HG02610 (cell line): ENCODE measurements at regions not wholly inside any gene's neighbourhood (a gene's known extent, or its start where the extent isn't known, plus 50 kb on each side); places are given as distances from the start of the nearest gene placed in this dataset.
"Not testable (repeated sequence)": the region's sequence is repeated elsewhere in the genome, so short reads cannot be mapped to it uniquely, and the experiment has no call there.

Source experiments
- ATAC-seq: cut with Tn5 transposase; IDR thresholded peaks from one replicate; pipeline ENCODE4 v1.9.1; 2021; ENCODE audit warnings: mild to moderate bottlenecking, moderate library complexity; ENCODE audit not compliant: unreplicated experiment

- no peak for ATAC-seq
Observed at GRCh38 chr3:64818196-64818595, 130.4 kb upstream of the ADAMTS9 start.

DNA sequence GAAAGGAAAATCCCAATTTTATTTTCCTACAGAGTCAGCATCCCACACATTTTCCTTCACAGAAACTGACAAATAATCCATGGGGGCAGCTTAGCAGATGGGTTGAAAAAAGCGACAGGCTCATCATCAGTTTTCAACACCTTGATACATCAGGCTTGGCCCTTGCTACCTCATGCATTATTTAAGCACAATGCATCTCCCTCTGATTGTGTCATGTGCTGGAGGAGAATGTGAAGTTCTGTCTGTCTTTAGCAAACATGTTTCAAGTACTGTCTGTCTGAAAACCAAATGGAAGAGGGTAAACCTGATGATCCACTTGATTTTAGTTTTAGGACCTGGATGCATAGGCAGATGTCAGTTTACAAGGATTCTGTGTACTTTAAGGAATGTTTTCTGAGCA is 128.6 kb upstream of the ADAMTS9 start:
- no peak for ATAC-seq

- no peak for ATAC-seq
Observed at GRCh38 chr3:64815789-64816188, 128.0 kb upstream of the ADAMTS9 start.

GRCh38 chr3:64815195-64815631 is 127.4 kb upstream of the ADAMTS9 start:
- ATAC-seq: no peak

GRCh38 chr3:64814351-64814750 is 126.6 kb upstream of the ADAMTS9 start:
- ATAC-seq: no peak

- ATAC-seq: no peak
Observed at GRCh38 chr3:64813326-64813725, 125.5 kb upstream of the ADAMTS9 start.

GRCh38 chr3:64809086-64809485 is 121.3 kb upstream of the ADAMTS9 start:
- ATAC-seq: no peak

DNA sequence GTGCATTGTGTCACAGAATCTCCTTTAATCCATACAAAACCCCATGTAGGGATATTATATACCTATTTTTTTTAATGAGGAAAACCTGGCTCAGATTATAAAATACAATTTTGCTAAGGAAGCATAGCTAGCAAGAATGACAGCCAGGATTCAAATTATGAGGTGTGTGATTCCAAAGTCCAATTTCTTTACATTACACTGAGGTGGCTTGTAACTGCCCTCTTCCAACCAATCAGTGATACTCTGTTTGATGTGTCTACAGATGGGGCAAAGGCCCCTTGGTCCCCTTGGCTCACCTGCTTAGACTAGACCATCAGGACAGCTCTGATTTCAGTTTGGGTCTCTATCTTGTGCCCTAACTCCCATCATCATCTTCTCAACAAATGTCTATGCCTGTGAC is 120.3 kb upstream of the ADAMTS9 start:
- no peak for ATAC-seq

- no peak for ATAC-seq
Observed at GRCh38 chr3:64806668-64807605, 119.1 kb upstream of the ADAMTS9 start.

GRCh38 chr3:64805978-64806377 is 118.2 kb upstream of the ADAMTS9 start:
- ATAC-seq: no peak

GRCh38 chr3:64805248-64805647 is 117.4 kb upstream of the ADAMTS9 start:
- ATAC-seq: no peak

- no peak for ATAC-seq
Observed at GRCh38 chr3:64803469-64803868, 115.7 kb upstream of the ADAMTS9 start.

GRCh38 chr3:64802460-64802859 is 114.7 kb upstream of the ADAMTS9 start:
- ATAC-seq: no peak

DNA sequence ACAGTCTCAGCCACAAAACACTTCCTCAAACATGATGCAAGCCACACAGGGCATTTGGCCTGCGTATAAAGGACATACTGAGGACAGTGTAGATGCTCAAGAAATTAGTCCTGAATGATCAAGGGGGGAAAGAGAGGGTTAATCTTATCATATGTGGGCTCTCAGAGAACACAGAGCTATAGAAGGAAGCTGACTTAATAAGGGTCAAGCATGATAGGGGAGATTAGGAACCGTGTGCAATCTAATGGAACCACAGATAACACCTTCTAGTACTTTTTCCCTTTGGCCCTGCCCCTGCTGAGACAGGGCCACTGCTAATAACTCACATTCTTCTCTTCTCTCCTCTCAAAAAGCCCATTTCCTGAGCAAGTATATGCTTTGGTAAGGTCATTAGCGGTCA is 114.1 kb upstream of the ADAMTS9 start:
- ATAC-seq: no peak

DNA sequence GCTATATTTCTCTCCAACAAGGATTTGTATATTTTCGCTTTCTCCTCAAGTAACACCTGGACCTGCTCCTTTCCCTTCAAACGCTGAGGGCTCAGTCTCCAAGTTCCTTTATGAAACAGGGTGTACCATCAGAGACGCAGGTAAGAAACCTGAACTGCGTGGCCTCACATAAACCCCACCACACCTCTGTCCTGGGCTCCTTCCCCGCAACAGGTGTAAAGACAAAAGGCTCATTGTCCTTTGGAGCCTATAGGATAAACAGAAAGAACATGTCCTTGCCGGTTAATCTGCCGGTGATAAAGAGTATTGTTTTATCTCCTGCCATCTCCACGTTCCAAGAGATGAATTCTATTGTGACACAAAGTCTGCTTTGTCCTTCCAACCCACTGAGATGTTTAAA is 111.8 kb upstream of the ADAMTS9 start:
- no peak for ATAC-seq

DNA sequence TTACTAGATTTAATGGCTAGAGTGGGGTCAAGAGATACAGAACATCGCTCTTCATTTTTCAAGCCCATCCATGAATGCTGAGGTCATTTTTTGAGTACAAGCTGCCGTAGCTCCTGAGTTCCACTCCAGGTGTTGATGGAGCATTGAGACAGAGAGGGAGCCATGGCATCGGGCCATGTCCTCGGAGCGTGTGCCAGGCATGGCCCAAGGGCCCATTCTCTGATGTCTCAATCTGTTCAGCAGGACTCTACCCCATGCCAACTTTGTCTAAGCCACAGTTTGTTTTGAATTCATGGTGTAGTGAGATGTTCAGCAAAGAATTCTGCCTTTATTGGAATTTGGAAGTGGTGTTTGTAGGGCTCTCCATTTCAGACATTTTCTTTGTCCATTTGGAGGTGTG is 110.5 kb upstream of the ADAMTS9 start:
- ATAC-seq: no peak

- ATAC-seq: no peak
Observed at GRCh38 chr3:64796607-64797399, 109.0 kb upstream of the ADAMTS9 start.

DNA sequence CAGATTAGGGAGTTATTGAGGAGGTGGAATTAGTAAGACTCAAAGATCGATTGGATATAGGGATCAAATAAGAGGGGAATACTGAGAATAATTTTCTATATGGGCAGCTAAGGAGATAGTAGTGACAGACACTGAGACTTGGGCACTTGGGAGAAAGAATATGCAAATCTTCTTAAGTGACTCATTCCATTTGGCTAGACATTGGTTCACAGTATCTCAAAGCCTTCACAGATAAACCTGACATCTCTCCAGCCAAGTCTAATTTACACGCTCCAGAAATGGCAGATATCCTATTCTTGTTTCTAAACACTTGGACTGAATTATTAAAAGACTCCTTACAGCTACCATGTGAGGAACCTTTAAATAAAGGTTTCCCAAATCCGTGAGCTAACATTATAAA is 104.6 kb upstream of the ADAMTS9 start:
- no peak for ATAC-seq

GRCh38 chr3:64789111-64789510 is 101.3 kb upstream of the ADAMTS9 start:
- no peak for ATAC-seq

DNA sequence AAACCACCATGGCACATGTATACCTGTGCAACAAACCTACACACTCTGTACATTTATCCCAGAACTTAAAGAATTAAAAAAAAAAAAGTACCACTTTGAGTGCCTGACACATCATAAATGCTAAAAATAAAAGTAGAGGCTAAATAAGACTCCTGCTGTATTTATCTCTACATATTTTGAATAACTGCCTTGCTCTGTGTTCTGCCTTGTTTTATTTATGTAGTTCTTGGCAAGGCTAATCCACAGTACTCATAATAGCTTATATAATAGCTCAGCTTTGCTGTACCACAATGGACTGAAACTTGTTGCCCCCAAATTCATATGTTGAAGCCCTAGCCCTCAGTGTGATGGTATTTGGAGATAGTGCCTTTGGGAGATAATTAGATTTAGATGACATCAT is 95.4 kb upstream of the ADAMTS9 start:
- no peak for ATAC-seq

DNA sequence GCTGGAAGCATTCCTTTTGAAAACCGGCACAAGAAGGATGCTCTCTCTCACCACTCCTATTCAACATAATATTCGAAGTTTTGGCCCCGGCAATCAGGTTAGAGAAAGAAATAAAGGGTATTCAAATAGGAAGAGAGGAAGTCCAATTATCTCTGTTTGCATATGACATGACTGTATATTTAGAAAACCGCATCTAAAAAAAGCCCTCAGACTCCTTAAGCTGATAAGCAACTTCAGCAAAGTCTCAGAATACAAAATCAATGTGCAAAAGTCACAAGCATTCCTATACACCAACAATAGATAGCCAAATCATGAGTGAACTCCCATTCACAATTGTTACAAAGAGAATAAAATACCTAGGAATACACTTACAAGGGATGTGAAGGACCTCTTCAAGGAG is 93.1 kb upstream of the ADAMTS9 start:
- not testable (repeated sequence) for ATAC-seq

- ATAC-seq: no peak
Observed at GRCh38 chr3:64773137-64773536, 85.3 kb upstream of the ADAMTS9 start.
